Upper lobe of right lung (tissue), 1 donor: ENCODE measurements at regions not wholly inside any gene's neighbourhood (a gene's known extent, or its start where the extent isn't known, plus 50 kb on each side); places are given as distances from the start of the nearest gene placed in this dataset.

Source experiments
- ATAC-seq: fragments of 200-7000 bp; cut with Tn5 transposase; one replicate; pipeline ENCODE4 v1.9.1; 2020; ENCODE audit warnings: mild to moderate bottlenecking, moderate library complexity
- DNase-seq: peaks from one replicate; pipeline ENCODE4 v3.0.0-alpha.2; 2020
- H3K27ac ChIP-seq: fragments of 200-600 bp; one replicate; pipeline ENCODE4 v1.8.0; 2022
- H3K27me3 ChIP-seq: fragments of 200-600 bp; one replicate; pipeline ENCODE4 v1.8.0; 2022; ENCODE audit warnings: mild to moderate bottlenecking
- H3K36me3 ChIP-seq: fragments of 200-600 bp; one replicate; pipeline ENCODE4 v1.8.0; 2022
- H3K4me1 ChIP-seq: fragments of 200-600 bp; one replicate; pipeline ENCODE4 v1.8.0; 2022
- H3K4me3 ChIP-seq: fragments of 200-600 bp; one replicate; pipeline ENCODE4 v1.8.0; 2022; ENCODE audit warnings: mild to moderate bottlenecking
- H3K9me3 ChIP-seq: fragments of 200-600 bp; one replicate; pipeline ENCODE4 v1.8.0; 2022
- CTCF ChIP-seq: fragments of 200-600 bp; IDR thresholded peaks from one replicate; pipeline ENCODE4 v1.8.0; 2022; ENCODE audit warnings: antibody characterized with exemption
- intact Hi-C: fragments of 100-400 bp; cut with DNase I; formaldehyde crosslinking; loops from one replicate; pipeline ENCODE4 v1.11.0; 2022
- donor health status: DM: no; HTN: yes; CAD: no; lungs with severe emphysema.

DNA sequence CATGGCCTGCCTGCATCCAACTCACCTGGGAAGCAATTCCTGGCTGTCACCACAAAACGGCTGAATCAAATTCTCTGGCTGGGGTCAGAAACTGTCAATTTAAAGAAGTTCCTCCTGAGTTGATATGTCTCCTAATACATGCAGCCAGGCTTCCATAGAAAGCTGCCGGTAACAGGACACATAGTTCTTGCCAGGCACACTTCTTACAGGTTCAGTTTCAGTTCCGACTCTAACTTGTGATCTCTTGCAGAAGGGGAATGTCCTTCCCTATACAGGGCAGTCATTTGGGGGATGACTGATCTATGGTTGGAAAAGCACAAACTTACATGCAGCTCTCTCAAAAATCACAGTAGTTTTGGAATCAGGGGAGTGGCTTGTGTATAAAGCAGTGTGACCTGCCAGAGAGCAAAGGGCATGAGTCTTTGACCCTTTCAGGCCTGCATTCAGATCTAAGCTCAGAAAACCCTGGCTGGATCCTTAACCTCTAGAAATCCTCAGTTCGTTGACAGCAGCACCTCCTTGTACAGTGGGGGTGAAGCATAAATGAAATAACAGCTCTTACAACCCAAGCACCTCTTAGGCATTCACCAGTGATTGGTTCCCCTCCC, 195.6 kb downstream of the SCP2D1 start:
- TF ChIP-seq CTCF = no peak
- intact Hi-C loops = no loop called here
- Histone ChIP-seq H3K27ac (no peak overlapping the region), H3K4me3 (no peak overlapping the region), H3K4me1 (no peaks in the 10 kb centered on the region), H3K27me3 (no peaks in the 10 kb centered on the region), H3K9me3 (no peaks in the 10 kb centered on the region), H3K36me3 (no peaks in the 10 kb centered on the region)
- ATAC-seq (peak; percentile 39), DNase-seq (no peak)

DNA sequence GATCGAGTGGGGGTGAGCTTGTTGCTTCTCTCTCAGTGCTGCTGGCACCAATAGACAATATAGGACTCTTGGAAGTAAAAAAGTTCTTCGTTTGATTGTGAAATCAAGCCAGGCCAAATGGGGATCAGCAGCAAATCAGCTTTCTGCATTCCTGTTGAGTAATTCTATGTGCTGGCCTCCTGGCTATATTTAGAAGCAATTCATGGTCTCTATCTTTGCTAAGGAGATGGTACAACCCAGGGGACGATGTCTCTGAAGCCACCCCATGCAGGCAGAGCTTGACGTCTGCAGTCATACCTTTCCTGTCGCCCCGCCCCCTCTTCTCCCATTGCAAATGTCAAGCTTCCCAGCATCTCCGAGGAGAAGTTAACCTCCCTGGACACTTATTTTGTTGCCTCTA, 199.1 kb downstream of the SCP2D1 start:
- intact Hi-C loops = no loop called here
- H3K27ac ChIP-seq = no peak overlapping the region
- ATAC-seq (no peak), DNase-seq (no peak)
- H3K4me1 ChIP-seq = no peaks in the 10 kb centered on the region
- no peaks in the 10 kb centered on the region for H3K27me3 ChIP-seq
- no peaks in the 10 kb centered on the region for H3K9me3 ChIP-seq
- H3K4me3 ChIP-seq = no peak overlapping the region
- H3K36me3 ChIP-seq = no peaks in the 10 kb centered on the region
- no peak for TF ChIP-seq CTCF

- intact Hi-C loops = no loop called here
- H3K9me3 ChIP-seq = no peaks in the 10 kb centered on the region
- no peak overlapping the region for H3K27ac ChIP-seq
- no peaks in the 10 kb centered on the region for H3K27me3 ChIP-seq
- H3K36me3 ChIP-seq = no peaks in the 10 kb centered on the region
- DNase-seq (no peak), ATAC-seq (no peak)
- no peaks in the 10 kb centered on the region for H3K4me1 ChIP-seq
- no peak for TF ChIP-seq CTCF
- no peak overlapping the region for H3K4me3 ChIP-seq
These were observed 198.5 kb upstream of the SLC24A3 start for GRCh38 chr20:19013907-19014306.

DNA sequence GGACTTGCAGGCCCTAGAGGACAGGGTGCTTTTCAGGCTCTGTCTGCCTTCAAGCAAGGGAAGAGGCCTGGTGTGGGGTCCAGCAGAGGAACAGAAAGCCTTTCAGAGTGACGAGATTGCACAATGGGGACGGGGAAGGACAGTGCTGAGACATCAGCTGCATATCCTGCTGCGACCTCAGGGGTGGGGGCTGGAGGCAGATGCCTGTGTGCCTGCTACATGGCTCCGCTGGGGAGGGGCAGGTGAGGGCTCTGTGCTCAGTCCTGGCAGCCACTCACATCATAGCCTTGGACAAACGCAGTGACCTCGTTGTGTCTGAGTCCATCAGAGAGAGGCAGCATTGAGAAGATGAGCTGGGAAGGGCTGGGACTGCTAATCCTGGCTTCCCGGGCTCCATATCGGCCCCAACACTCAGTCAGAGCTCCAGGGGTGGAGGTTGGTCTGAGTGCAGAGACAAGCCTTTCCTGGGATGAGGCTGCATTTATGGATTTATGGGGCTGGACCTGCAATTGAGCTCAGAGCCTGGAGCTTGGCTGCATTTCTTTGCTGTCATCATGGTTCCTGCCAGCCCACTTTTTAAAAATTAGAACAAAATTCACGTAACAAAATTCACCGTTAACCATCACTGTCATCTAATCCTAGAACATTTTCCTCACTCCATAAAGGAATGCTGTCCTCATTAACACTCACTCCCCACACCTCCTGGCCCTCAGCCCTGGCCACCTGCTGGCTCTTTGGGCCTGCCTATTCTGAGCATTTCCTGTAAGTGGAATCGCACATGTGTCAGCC, 196.9 kb upstream of the SLC24A3 start:
- no peaks in the 10 kb centered on the region for H3K27me3 ChIP-seq
- H3K9me3 ChIP-seq = no peaks in the 10 kb centered on the region
- H3K4me1 ChIP-seq = no peaks in the 10 kb centered on the region
- H3K36me3 ChIP-seq = no peaks in the 10 kb centered on the region
- DNase-seq (no peak), ATAC-seq (peak; percentile 5)
- no peak overlapping the region for H3K4me3 ChIP-seq
- no peak overlapping the region for H3K27ac ChIP-seq
- no peak for TF ChIP-seq CTCF
- intact Hi-C loops = no loop called here

GRCh38 chr20:19016140-19016497, 196.3 kb upstream of the SLC24A3 start:
- H3K4me1 ChIP-seq = no peaks in the 10 kb centered on the region
- H3K27ac ChIP-seq = no peak overlapping the region
- H3K27me3 ChIP-seq = no peaks in the 10 kb centered on the region
- ATAC-seq (no peak), DNase-seq (no peak)
- no peaks in the 10 kb centered on the region for H3K36me3 ChIP-seq
- H3K4me3 ChIP-seq = no peak overlapping the region
- TF ChIP-seq CTCF = no peak
- intact Hi-C loops = no loop called here
- no peaks in the 10 kb centered on the region for H3K9me3 ChIP-seq
